SHP77 treated with DMSO at 0.1 percent for 48 hours (cell line): ENCODE measurements at regions not wholly inside any gene's neighbourhood (a gene's known extent, or its start where the extent isn't known, plus 50 kb on each side); places are given as distances from the start of the nearest gene placed in this dataset.
"Not testable (repeated sequence)": the region's sequence is repeated elsewhere in the genome, so short reads cannot be mapped to it uniquely, and the experiment has no call there.

Experiments
- DNase-seq: peaks from one replicate; lab custom pipeline; 2025; lab: John Stamatoyannopoulos, UW

GRCh38 chr4:151563194-151563593 lies 154.2 kb downstream of the FHIP1A start:
- no peak for DNase-seq

GRCh38 chr4:151564321-151564720 lies 155.3 kb downstream of the FHIP1A start:
- DNase-seq, result no peak

- no peak for DNase-seq
Measured at GRCh38 chr4:151565583-151565982, 156.6 kb downstream of the FHIP1A start.

- no peak for DNase-seq
Measured at GRCh38 chr4:151566053-151566452, 157.1 kb downstream of the FHIP1A start.

- DNase-seq, result no peak
Measured at GRCh38 chr4:151567056-151567455, 158.1 kb downstream of the FHIP1A start.

- no peak for DNase-seq
Measured at GRCh38 chr4:151568966-151569365, 160.0 kb downstream of the FHIP1A start.

GRCh38 chr4:151569650-151570049 lies 160.7 kb downstream of the FHIP1A start:
- DNase-seq, result peak; percentile 9

- DNase-seq, result no peak
Measured at GRCh38 chr4:151573474-151573873, 164.5 kb downstream of the FHIP1A start.

GRCh38 chr4:151573945-151574344 lies 165.0 kb downstream of the FHIP1A start:
- no peak for DNase-seq

GRCh38 chr4:151574968-151575367 lies 166.0 kb downstream of the FHIP1A start:
- no peak for DNase-seq

GRCh38 chr4:151575646-151576045 lies 166.7 kb downstream of the FHIP1A start:
- DNase-seq, result no peak

- DNase-seq, result no peak
Measured at GRCh38 chr4:151576627-151577026, 167.7 kb downstream of the FHIP1A start.

GRCh38 chr4:151581570-151581969 lies 172.6 kb downstream of the FHIP1A start:
- DNase-seq, result no peak

- no peak for DNase-seq
Measured at GRCh38 chr4:151582098-151582497, 173.1 kb downstream of the FHIP1A start.

- DNase-seq, result no peak
Measured at GRCh38 chr4:151583157-151583914, 174.4 kb downstream of the FHIP1A start.

- no peak for DNase-seq
Measured at GRCh38 chr4:151584101-151584500, 175.1 kb downstream of the FHIP1A start.

- not testable (repeated sequence) for DNase-seq
Measured at GRCh38 chr4:151595629-151596028, 165.2 kb downstream of the GATB start.

- DNase-seq, result not testable (repeated sequence)
Measured at GRCh38 chr4:151597691-151598090, 163.1 kb downstream of the GATB start.

GRCh38 chr4:151599863-151600262 lies 160.9 kb downstream of the GATB start:
- DNase-seq, result no peak

GRCh38 chr4:151600432-151600831 lies 160.4 kb downstream of the GATB start:
- no peak for DNase-seq

- DNase-seq, result no peak
Measured at GRCh38 chr4:151603377-151603776, 157.4 kb downstream of the GATB start.

GRCh38 chr4:151604238-151604637 lies 156.6 kb downstream of the GATB start:
- no peak for DNase-seq

GRCh38 chr4:151605215-151605614 lies 155.6 kb downstream of the GATB start:
- DNase-seq, result no peak

- no peak for DNase-seq
Measured at GRCh38 chr4:151606061-151606460, 154.7 kb downstream of the GATB start.
